NCI-H2081 treated with DMSO at 0.1 percent for 48 hours (cell line): ENCODE measurements at regions not wholly inside any gene's neighbourhood (a gene's known extent, or its start where the extent isn't known, plus 50 kb on each side); places are given as distances from the start of the nearest gene placed in this dataset.

ENCODE experiments used
- DNase-seq: peaks from one replicate; lab custom pipeline; 2025; lab: John Stamatoyannopoulos, UW

- DNase-seq = no peak
Observed at GRCh38 chr2:236317938-236318396, 53.8 kb upstream of the ASB18 start.

GRCh38 chr2:236318401-236318800 is 54.2 kb upstream of the ASB18 start:
- no peak for DNase-seq

- no peak for DNase-seq
Observed at GRCh38 chr2:236319036-236319435, 54.8 kb upstream of the ASB18 start.

- no peak for DNase-seq
Observed at GRCh38 chr2:236321415-236321814, 57.2 kb upstream of the ASB18 start.

- DNase-seq = no peak
Observed at GRCh38 chr2:236333417-236334121, 69.4 kb upstream of the ASB18 start.

- DNase-seq = no peak
Observed at GRCh38 chr2:236334122-236334876, 70.1 kb upstream of the ASB18 start.

GRCh38 chr2:236335696-236336574 is 71.7 kb upstream of the ASB18 start:
- DNase-seq = no peak

GRCh38 chr2:236336575-236337464 is 72.6 kb upstream of the ASB18 start:
- no peak for DNase-seq

- no peak for DNase-seq
Observed at GRCh38 chr2:236337465-236338325, 73.5 kb upstream of the ASB18 start.

- no peak for DNase-seq
Observed at GRCh38 chr2:236338495-236339184, 74.4 kb upstream of the ASB18 start.

GRCh38 chr2:236340251-236340650 is 76.0 kb upstream of the ASB18 start:
- no peak for DNase-seq

- no peak for DNase-seq
Observed at GRCh38 chr2:236341067-236341466, 76.9 kb upstream of the ASB18 start.

- DNase-seq = no peak
Observed at GRCh38 chr2:236341721-236342120, 77.5 kb upstream of the ASB18 start.

GRCh38 chr2:236342507-236342906 is 78.3 kb upstream of the ASB18 start:
- DNase-seq = no peak

- no peak for DNase-seq
Observed at GRCh38 chr2:236342951-236343350, 78.7 kb upstream of the ASB18 start.

- no peak for DNase-seq
Observed at GRCh38 chr2:236343400-236344161, 79.4 kb upstream of the ASB18 start.

- no peak for DNase-seq
Observed at GRCh38 chr2:236344446-236344845, 80.2 kb upstream of the ASB18 start.

GRCh38 chr2:236345081-236345714 is 81.0 kb upstream of the ASB18 start:
- no peak for DNase-seq

- no peak for DNase-seq
Observed at GRCh38 chr2:236346366-236346765, 82.2 kb upstream of the ASB18 start.
